ENCODE measurements at regions not wholly inside any gene's neighbourhood (a gene's known extent, or its start where the extent isn't known, plus 50 kb on each side); places are given as distances from the start of the nearest gene placed in this dataset.

- no peak for TF ChIP-seq POLR2A (IDR thresholded peaks at IDR 0.05)
- TF ChIP-seq, protein P1, sequence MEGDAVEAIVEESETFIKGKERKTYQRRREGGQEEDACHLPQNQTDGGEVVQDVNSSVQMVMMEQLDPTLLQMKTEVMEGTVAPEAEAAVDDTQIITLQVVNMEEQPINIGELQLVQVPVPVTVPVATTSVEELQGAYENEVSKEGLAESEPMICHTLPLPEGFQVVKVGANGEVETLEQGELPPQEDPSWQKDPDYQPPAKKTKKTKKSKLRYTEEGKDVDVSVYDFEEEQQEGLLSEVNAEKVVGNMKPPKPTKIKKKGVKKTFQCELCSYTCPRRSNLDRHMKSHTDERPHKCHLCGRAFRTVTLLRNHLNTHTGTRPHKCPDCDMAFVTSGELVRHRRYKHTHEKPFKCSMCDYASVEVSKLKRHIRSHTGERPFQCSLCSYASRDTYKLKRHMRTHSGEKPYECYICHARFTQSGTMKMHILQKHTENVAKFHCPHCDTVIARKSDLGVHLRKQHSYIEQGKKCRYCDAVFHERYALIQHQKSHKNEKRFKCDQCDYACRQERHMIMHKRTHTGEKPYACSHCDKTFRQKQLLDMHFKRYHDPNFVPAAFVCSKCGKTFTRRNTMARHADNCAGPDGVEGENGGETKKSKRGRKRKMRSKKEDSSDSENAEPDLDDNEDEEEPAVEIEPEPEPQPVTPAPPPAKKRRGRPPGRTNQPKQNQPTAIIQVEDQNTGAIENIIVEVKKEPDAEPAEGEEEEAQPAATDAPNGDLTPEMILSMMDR (IDR thresholded peaks at IDR 0.05) = no peak
Observed at GRCh38 chrX:40260146-40260747, 162.5 kb upstream of the BCOR start.

Measured in testis (tissue), 2 donors.